KMS-11 (cell line): ENCODE measurements at regions not wholly inside any gene's neighbourhood (a gene's known extent, or its start where the extent isn't known, plus 50 kb on each side); places are given as distances from the start of the nearest gene placed in this dataset.

Experiments used
- H2AFZ ChIP-seq: fragments of 200-600 bp; sonication (generic); 2 replicates; pipeline ENCODE4 v1.6.1; 2016; ENCODE audit warnings: antibody characterized with exemption, mixed run types, low read depth
- H3K27ac ChIP-seq: fragments of 200-600 bp; sonication (generic); 2 replicates; pipeline ENCODE4 v1.6.1; 2016; ENCODE audit warnings: mild to moderate bottlenecking, mixed run types
- H3K27me3 ChIP-seq: fragments of 200-600 bp; sonication (generic); 2 replicates; pipeline ENCODE4 v1.6.1; 2017; ENCODE audit warnings: mild to moderate bottlenecking, low read depth, mixed run types, moderate library complexity; ENCODE audit not compliant: insufficient read depth
- H3K36me3 ChIP-seq: fragments of 200-600 bp; sonication (generic); 2 replicates; pipeline ENCODE4 v1.6.1; 2017; ENCODE audit warnings: mild to moderate bottlenecking, mixed run types; ENCODE audit not compliant: insufficient read depth
- H3K4me1 ChIP-seq: fragments of 200-600 bp; sonication (generic); 2 replicates; pipeline ENCODE4 v1.6.1; 2016; ENCODE audit warnings: mild to moderate bottlenecking, low read depth, mixed run types; ENCODE audit not compliant: poor library complexity, severe bottlenecking
- H3K4me2 ChIP-seq: fragments of 200-600 bp; sonication (generic); 2 replicates; pipeline ENCODE4 v1.7.0; 2016; ENCODE audit warnings: mild to moderate bottlenecking, mixed run types
- H3K4me3 ChIP-seq: fragments of 200-600 bp; sonication (generic); IDR thresholded peaks from 2 replicates; pipeline ENCODE4 v1.6.1; 2017; ENCODE audit warnings: low read depth, low read length, mixed read lengths; ENCODE audit not compliant: insufficient read depth
- H3K79me2 ChIP-seq: fragments of 200-600 bp; sonication (generic); 2 replicates; pipeline ENCODE4 v1.6.1; 2016; ENCODE audit warnings: low read depth, mixed run types; ENCODE audit not compliant: insufficient read depth
- H3K9ac ChIP-seq: fragments of 200-600 bp; sonication (generic); 2 replicates; pipeline ENCODE4 v1.6.1; 2016; ENCODE audit warnings: mild to moderate bottlenecking, mixed run types
- H4K20me1 ChIP-seq: fragments of 200-600 bp; sonication (generic); 2 replicates; pipeline ENCODE4 v1.6.1; 2016; ENCODE audit warnings: mild to moderate bottlenecking, mixed run types; ENCODE audit not compliant: insufficient read depth
- CTCF ChIP-seq: fragments of 200-600 bp; sonication (generic); conservative IDR thresholded peaks from 2 replicates; pipeline ENCODE4 v1.6.1; 2017; ENCODE audit warnings: low read depth, mild to moderate bottlenecking, antibody characterized with exemption, low read length, moderate library complexity, mixed read lengths

- Histone ChIP-seq H3K4me2 (no peak overlapping the region), H2AFZ (no peak overlapping the region), H3K4me3 (no peak overlapping the region), H3K9ac (no peak overlapping the region), H4K20me1 (no peaks in the 10 kb centered on the region), H3K27ac (no peak overlapping the region), H3K79me2 (no peaks in the 10 kb centered on the region), H3K36me3 (no peaks in the 10 kb centered on the region), H3K4me1 (no peaks in the 10 kb centered on the region), H3K27me3 (no peaks in the 10 kb centered on the region)
- no peak for TF ChIP-seq CTCF
Observed at GRCh38 chr2:173654896-173655265, 300.2 kb downstream of the CDCA7 start.

- H3K27me3 ChIP-seq, result no peaks in the 10 kb centered on the region
- H3K36me3 ChIP-seq, result no peaks in the 10 kb centered on the region
- H3K4me2 ChIP-seq, result no peak overlapping the region
- no peaks in the 10 kb centered on the region for H3K4me1 ChIP-seq
- H2AFZ ChIP-seq, result no peak overlapping the region
- no peaks in the 10 kb centered on the region for H3K79me2 ChIP-seq
- no peak for TF ChIP-seq CTCF
- no peaks in the 10 kb centered on the region for H4K20me1 ChIP-seq
- H3K27ac ChIP-seq, result no peak overlapping the region
- H3K9ac ChIP-seq, result no peak overlapping the region
- H3K4me3 ChIP-seq, result no peak overlapping the region
Observed at GRCh38 chr2:173656086-173656485, 301.4 kb downstream of the CDCA7 start.

- Histone ChIP-seq H3K79me2 (no peaks in the 10 kb centered on the region), H3K4me2 (no peak overlapping the region), H3K4me1 (no peaks in the 10 kb centered on the region), H3K27ac (no peak overlapping the region), H3K27me3 (no peaks in the 10 kb centered on the region), H3K4me3 (no peak overlapping the region), H3K36me3 (no peaks in the 10 kb centered on the region), H4K20me1 (no peaks in the 10 kb centered on the region), H2AFZ (no peak overlapping the region), H3K9ac (no peak overlapping the region)
- no peak for TF ChIP-seq CTCF
Observed at GRCh38 chr2:173657996-173658717, 303.5 kb downstream of the CDCA7 start.

- H4K20me1 ChIP-seq, result no peaks in the 10 kb centered on the region
- H3K79me2 ChIP-seq, result no peaks in the 10 kb centered on the region
- no peak overlapping the region for H3K9ac ChIP-seq
- H3K27me3 ChIP-seq, result no peaks in the 10 kb centered on the region
- H2AFZ ChIP-seq, result no peak overlapping the region
- no peak overlapping the region for H3K27ac ChIP-seq
- no peak overlapping the region for H3K4me2 ChIP-seq
- H3K4me3 ChIP-seq, result no peak overlapping the region
- H3K4me1 ChIP-seq, result no peaks in the 10 kb centered on the region
- TF ChIP-seq CTCF, result no peak
- no peaks in the 10 kb centered on the region for H3K36me3 ChIP-seq
Observed at GRCh38 chr2:173658946-173659371, 304.3 kb downstream of the CDCA7 start.
